Ramos (cell line): ENCODE measurements at regions not wholly inside any gene's neighbourhood (a gene's known extent, or its start where the extent isn't known, plus 50 kb on each side); places are given as distances from the start of the nearest gene placed in this dataset.
"Not testable (repeated sequence)": the region's sequence is repeated elsewhere in the genome, so short reads cannot be mapped to it uniquely, and the experiment has no call there.

Source experiments
- in situ Hi-C: fragments of 300-500 bp; cut with MboI; formaldehyde crosslinking; loops from one replicate; pipeline ENCODE4 v1.14.3; 2022; ENCODE audit warnings: low sequenced_read_pairs; ENCODE audit not compliant: unreplicated experiment

GRCh38 chr6:51120016-51120415 is 301.3 kb downstream of the TFAP2B start:
- in situ Hi-C loops = no loop called here

- in situ Hi-C loops = not testable (repeated sequence)
Measured at GRCh38 chr6:51121380-51121976, 302.8 kb downstream of the TFAP2B start.

- in situ Hi-C loops = no loop called here
Measured at GRCh38 chr6:51129043-51129442, 310.4 kb downstream of the TFAP2B start.

- in situ Hi-C loops = no loop called here
Measured at GRCh38 chr6:51137777-51138176, 319.1 kb downstream of the TFAP2B start.

GRCh38 chr6:51139950-51140385 is 321.3 kb downstream of the TFAP2B start:
- in situ Hi-C loops = no loop called here

- in situ Hi-C loops = no loop called here
Measured at GRCh38 chr6:51141080-51141479, 322.4 kb downstream of the TFAP2B start.

GRCh38 chr6:51147756-51148155 is 329.1 kb downstream of the TFAP2B start:
- in situ Hi-C loops = no loop called here

GRCh38 chr6:51152594-51152993 is 333.9 kb downstream of the TFAP2B start:
- in situ Hi-C loops = no loop called here

GRCh38 chr6:51153109-51153508 is 334.4 kb downstream of the TFAP2B start:
- in situ Hi-C loops = no loop called here

- in situ Hi-C loops = not testable (repeated sequence)
Measured at GRCh38 chr6:51154925-51155324, 336.3 kb downstream of the TFAP2B start.

- in situ Hi-C loops = not testable (repeated sequence)
Measured at GRCh38 chr6:51159260-51159659, 340.6 kb downstream of the TFAP2B start.

- in situ Hi-C loops = no loop called here
Measured at GRCh38 chr6:51161752-51162151, 343.1 kb downstream of the TFAP2B start.

- in situ Hi-C loops = no loop called here
Measured at GRCh38 chr6:51163843-51164529, 345.3 kb downstream of the TFAP2B start.

GRCh38 chr6:51166914-51167313 is 348.2 kb downstream of the TFAP2B start:
- in situ Hi-C loops = no loop called here

- in situ Hi-C loops = no loop called here
Measured at GRCh38 chr6:51167468-51167867, 348.8 kb downstream of the TFAP2B start.

- in situ Hi-C loops = no loop called here
Measured at GRCh38 chr6:51182827-51183226, 364.2 kb downstream of the TFAP2B start.

GRCh38 chr6:51184046-51184445 is 365.4 kb downstream of the TFAP2B start:
- in situ Hi-C loops = no loop called here

- in situ Hi-C loops = not testable (repeated sequence)
Measured at GRCh38 chr6:51193163-51193562, 374.5 kb downstream of the TFAP2B start.

GRCh38 chr6:51199105-51199552 is 380.5 kb downstream of the TFAP2B start:
- in situ Hi-C loops = no loop called here

- in situ Hi-C loops = no loop called here
Measured at GRCh38 chr6:51199733-51200260, 381.1 kb downstream of the TFAP2B start.

- in situ Hi-C loops = no loop called here
Measured at GRCh38 chr6:51200676-51201075, 382.0 kb downstream of the TFAP2B start.

GRCh38 chr6:51202653-51203052 is 384.0 kb downstream of the TFAP2B start:
- in situ Hi-C loops = not testable (repeated sequence)
